Loucy (cell line): ENCODE measurements at regions not wholly inside any gene's neighbourhood (a gene's known extent, or its start where the extent isn't known, plus 50 kb on each side); places are given as distances from the start of the nearest gene placed in this dataset.

Experiments
- CTCF ChIP-seq: fragments of 200-600 bp; sonication (generic); conservative IDR thresholded peaks from 2 replicates; pipeline ENCODE4 v1.5.1; 2014; ENCODE audit warnings: mild to moderate bottlenecking, antibody characterized with exemption, low read length
- EZH2phosphoT487 ChIP-seq: fragments of 200-600 bp; IDR thresholded peaks from 2 replicates; pipeline ENCODE4 v1.6.1; 2018; ENCODE audit warnings: antibody characterized with exemption, mild to moderate bottlenecking, moderate library complexity, borderline replicate concordance

- TF ChIP-seq CTCF = no peak
- TF ChIP-seq EZH2phosphoT487 = no peak
These were observed 700.7 kb downstream of the LUZP2 start for GRCh38 chr11:25197515-25197914.
